H1 (cell line): ENCODE measurements at regions not wholly inside any gene's neighbourhood (a gene's known extent, or its start where the extent isn't known, plus 50 kb on each side); places are given as distances from the start of the nearest gene placed in this dataset.

ENCODE experiments used
- ASH2L ChIP-seq: fragments of 200-600, 300-600 bp; sonication (generic); IDR thresholded peaks from one replicate; pipeline ENCODE4 v1.7.1; 2017; ENCODE audit warnings: low read length
- E2F6 ChIP-seq: IDR thresholded peaks from 2 replicates; pipeline ENCODE4 v1.6.1; 2012; ENCODE audit warnings: inconsistent platforms
- EGR1 ChIP-seq: IDR thresholded peaks from 2 replicates; pipeline ENCODE4 v1.6.1; 2011; ENCODE audit warnings: low read depth, low read length, borderline replicate concordance
- PHF8 ChIP-seq: fragments of 200-600 bp; sonication (generic); conservative IDR thresholded peaks from 2 replicates; pipeline ENCODE4 v1.7.1; 2012; ENCODE audit warnings: low read depth, mild to moderate bottlenecking, inconsistent platforms, low read length, moderate library complexity

- TF ChIP-seq EGR1 (no peak), PHF8 (no peak), ASH2L (no peak), E2F6 (no peak)
These were observed 445.4 kb downstream of the GJA1 start (continued) for GRCh38 chr6:121880831-121881230.
